ENCODE measurements at regions not wholly inside any gene's neighbourhood (a gene's known extent, or its start where the extent isn't known, plus 50 kb on each side); places are given as distances from the start of the nearest gene placed in this dataset.

GRCh38 chr5:120122703-120123102 lies 341.4 kb upstream of the PRR16 start:
- TF ChIP-seq, protein P1, sequence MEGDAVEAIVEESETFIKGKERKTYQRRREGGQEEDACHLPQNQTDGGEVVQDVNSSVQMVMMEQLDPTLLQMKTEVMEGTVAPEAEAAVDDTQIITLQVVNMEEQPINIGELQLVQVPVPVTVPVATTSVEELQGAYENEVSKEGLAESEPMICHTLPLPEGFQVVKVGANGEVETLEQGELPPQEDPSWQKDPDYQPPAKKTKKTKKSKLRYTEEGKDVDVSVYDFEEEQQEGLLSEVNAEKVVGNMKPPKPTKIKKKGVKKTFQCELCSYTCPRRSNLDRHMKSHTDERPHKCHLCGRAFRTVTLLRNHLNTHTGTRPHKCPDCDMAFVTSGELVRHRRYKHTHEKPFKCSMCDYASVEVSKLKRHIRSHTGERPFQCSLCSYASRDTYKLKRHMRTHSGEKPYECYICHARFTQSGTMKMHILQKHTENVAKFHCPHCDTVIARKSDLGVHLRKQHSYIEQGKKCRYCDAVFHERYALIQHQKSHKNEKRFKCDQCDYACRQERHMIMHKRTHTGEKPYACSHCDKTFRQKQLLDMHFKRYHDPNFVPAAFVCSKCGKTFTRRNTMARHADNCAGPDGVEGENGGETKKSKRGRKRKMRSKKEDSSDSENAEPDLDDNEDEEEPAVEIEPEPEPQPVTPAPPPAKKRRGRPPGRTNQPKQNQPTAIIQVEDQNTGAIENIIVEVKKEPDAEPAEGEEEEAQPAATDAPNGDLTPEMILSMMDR (conservative IDR thresholded peaks at IDR 0.05 in 1 of 2, IDR thresholded peaks at IDR 0.05 in 1 of 2; ENCODE audit: low read depth in 1 of 2, low read length in 2 of 2), result no peak
- no peak for TF ChIP-seq EZH2 (IDR thresholded peaks at IDR 0.05; ENCODE audit: low read length, missing control alignments)
